ENCODE measurements at regions not wholly inside any gene's neighbourhood (a gene's known extent, or its start where the extent isn't known, plus 50 kb on each side); places are given as distances from the start of the nearest gene placed in this dataset.

DNA sequence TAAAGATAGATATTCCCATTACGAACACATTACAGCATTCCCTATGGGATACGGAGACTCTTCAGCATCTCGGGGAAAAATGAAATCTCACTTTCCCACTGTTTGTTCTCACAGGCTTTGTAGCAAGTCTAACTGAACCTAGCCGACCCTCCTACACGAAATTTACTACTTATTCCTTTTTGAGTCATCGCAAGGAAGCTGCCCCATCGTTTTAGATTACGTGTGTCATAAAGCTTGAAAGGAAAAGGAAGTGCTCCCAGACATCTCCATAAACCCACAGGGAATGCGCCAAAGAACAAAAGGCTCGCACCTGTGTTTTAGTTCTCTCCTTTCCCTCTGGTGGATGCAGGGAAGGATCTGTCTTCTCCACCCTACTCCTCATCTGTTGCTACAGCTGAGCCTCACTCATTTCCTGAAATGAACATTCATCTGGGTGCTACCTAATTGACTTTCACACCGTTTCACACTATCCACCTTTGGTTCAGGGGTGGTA is 76.2 kb upstream of the STK39 start:
- TF ChIP-seq EZH2 (IDR thresholded peaks at IDR 0.05; ENCODE audit: insufficient read depth, low read length) = no peak
- TF ChIP-seq, protein P1, sequence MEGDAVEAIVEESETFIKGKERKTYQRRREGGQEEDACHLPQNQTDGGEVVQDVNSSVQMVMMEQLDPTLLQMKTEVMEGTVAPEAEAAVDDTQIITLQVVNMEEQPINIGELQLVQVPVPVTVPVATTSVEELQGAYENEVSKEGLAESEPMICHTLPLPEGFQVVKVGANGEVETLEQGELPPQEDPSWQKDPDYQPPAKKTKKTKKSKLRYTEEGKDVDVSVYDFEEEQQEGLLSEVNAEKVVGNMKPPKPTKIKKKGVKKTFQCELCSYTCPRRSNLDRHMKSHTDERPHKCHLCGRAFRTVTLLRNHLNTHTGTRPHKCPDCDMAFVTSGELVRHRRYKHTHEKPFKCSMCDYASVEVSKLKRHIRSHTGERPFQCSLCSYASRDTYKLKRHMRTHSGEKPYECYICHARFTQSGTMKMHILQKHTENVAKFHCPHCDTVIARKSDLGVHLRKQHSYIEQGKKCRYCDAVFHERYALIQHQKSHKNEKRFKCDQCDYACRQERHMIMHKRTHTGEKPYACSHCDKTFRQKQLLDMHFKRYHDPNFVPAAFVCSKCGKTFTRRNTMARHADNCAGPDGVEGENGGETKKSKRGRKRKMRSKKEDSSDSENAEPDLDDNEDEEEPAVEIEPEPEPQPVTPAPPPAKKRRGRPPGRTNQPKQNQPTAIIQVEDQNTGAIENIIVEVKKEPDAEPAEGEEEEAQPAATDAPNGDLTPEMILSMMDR (IDR thresholded peaks at IDR 0.05; ENCODE audit: insufficient read depth, low read depth, low read length) = no peak
- Histone ChIP-seq H3K9ac (ENCODE audit: low read length) (no peak overlapping the region), H2AFZ (ENCODE audit: low read depth, low read length) (no peak overlapping the region), H3K4me1 (ENCODE audit: insufficient read depth, low read length) (no peaks in the 10 kb centered on the region), H3K4me2 (ENCODE audit: low read length) (peak overlapping the region; percentile 22), H3K27ac (ENCODE audit: low read depth, low read length) (no peak overlapping the region), H4K20me1 (ENCODE audit: insufficient read depth, low read length) (no peaks in the 10 kb centered on the region), H3K4me3 (ENCODE audit: insufficient read depth, low read depth, low read length) (no peak overlapping the region), H3K9me3 (ENCODE audit: insufficient read depth, low read depth, low read length) (no peaks in the 10 kb centered on the region), H3K27me3 (ENCODE audit: insufficient read depth, low read length) (no peaks in the 10 kb centered on the region), H3K36me3 (ENCODE audit: insufficient read depth, low read length) (no peaks in the 10 kb centered on the region), H3K79me2 (ENCODE audit: insufficient read depth, low read length) (no peaks in the 10 kb centered on the region)
- no peak overlapping the region for H3K27ac Mint-ChIP-seq (ENCODE audit: unreplicated experiment)
- H3K4me1 Mint-ChIP-seq (ENCODE audit: low read depth, unreplicated experiment) = no peaks in the 10 kb centered on the region
- peaks cover 2% of the 10 kb centered on the region for H3K9me3 Mint-ChIP-seq (ENCODE audit: unreplicated experiment)
- H3K27me3 Mint-ChIP-seq (ENCODE audit: low read depth, unreplicated experiment) = no peaks in the 10 kb centered on the region
- DNase-seq (ENCODE audit: low read depth) = no peak
- H3K4me3 Mint-ChIP-seq (ENCODE audit: unreplicated experiment) = no peak overlapping the region
- FAIRE-seq = no peak
- no peaks in the 10 kb centered on the region for H3K36me3 Mint-ChIP-seq (ENCODE audit: low read depth, unreplicated experiment)

GRCh38 chr2:168326572-168326971 is 79.2 kb upstream of the STK39 start:
- H3K4me1 Mint-ChIP-seq (ENCODE audit: low read depth, unreplicated experiment) = no peaks in the 10 kb centered on the region
- peaks cover 11% of the 10 kb centered on the region for H3K9me3 Mint-ChIP-seq (ENCODE audit: unreplicated experiment)
- no peaks in the 10 kb centered on the region for H3K27me3 Mint-ChIP-seq (ENCODE audit: low read depth, unreplicated experiment)
- H3K9ac ChIP-seq (ENCODE audit: low read length) = no peak overlapping the region
- FAIRE-seq = no peak
- no peak overlapping the region for H3K27ac ChIP-seq (ENCODE audit: low read depth, low read length)
- no peaks in the 10 kb centered on the region for H3K36me3 ChIP-seq (ENCODE audit: insufficient read depth, low read length)
- no peak overlapping the region for H3K4me3 ChIP-seq (ENCODE audit: insufficient read depth, low read depth, low read length)
- no peaks in the 10 kb centered on the region for H3K4me1 ChIP-seq (ENCODE audit: insufficient read depth, low read length)
- H3K9me3 ChIP-seq (ENCODE audit: insufficient read depth, low read depth, low read length) = no peaks in the 10 kb centered on the region
- H4K20me1 ChIP-seq (ENCODE audit: insufficient read depth, low read length) = no peaks in the 10 kb centered on the region
- H3K4me3 Mint-ChIP-seq (ENCODE audit: unreplicated experiment) = no peak overlapping the region
- TF ChIP-seq, protein P1 (IDR thresholded peaks at IDR 0.05; ENCODE audit: insufficient read depth, low read depth, low read length) = no peak
- TF ChIP-seq EZH2 (IDR thresholded peaks at IDR 0.05; ENCODE audit: insufficient read depth, low read length) = no peak
- DNase-seq (ENCODE audit: low read depth) = no peak
- H3K27me3 ChIP-seq (ENCODE audit: insufficient read depth, low read length) = no peaks in the 10 kb centered on the region
- no peaks in the 10 kb centered on the region for H3K36me3 Mint-ChIP-seq (ENCODE audit: low read depth, unreplicated experiment)
- H3K4me2 ChIP-seq (ENCODE audit: low read length) = no peak overlapping the region
- H2AFZ ChIP-seq (ENCODE audit: low read depth, low read length) = no peak overlapping the region
- H3K27ac Mint-ChIP-seq (ENCODE audit: unreplicated experiment) = no peak overlapping the region
- H3K79me2 ChIP-seq (ENCODE audit: insufficient read depth, low read length) = no peaks in the 10 kb centered on the region

- FAIRE-seq = no peak
- no peak for TF ChIP-seq EZH2 (IDR thresholded peaks at IDR 0.05; ENCODE audit: insufficient read depth, low read length)
- TF ChIP-seq, protein P1 (IDR thresholded peaks at IDR 0.05; ENCODE audit: insufficient read depth, low read depth, low read length) = no peak
These were observed 79.9 kb upstream of the STK39 start for GRCh38 chr2:168327328-168327727.

More at GRCh38 chr2:168327328-168327727, 79.9 kb upstream of the STK39 start:
- no peaks in the 10 kb centered on the region for H3K4me1 Mint-ChIP-seq (ENCODE audit: low read depth, unreplicated experiment)
- no peak overlapping the region for H2AFZ ChIP-seq (ENCODE audit: low read depth, low read length)
- H3K4me3 ChIP-seq (ENCODE audit: insufficient read depth, low read depth, low read length) = no peak overlapping the region
- H3K27me3 Mint-ChIP-seq (ENCODE audit: low read depth, unreplicated experiment) = no peaks in the 10 kb centered on the region
- no peaks in the 10 kb centered on the region for H4K20me1 ChIP-seq (ENCODE audit: insufficient read depth, low read length)
- H3K9ac ChIP-seq (ENCODE audit: low read length) = no peak overlapping the region
- H3K9me3 Mint-ChIP-seq (ENCODE audit: unreplicated experiment) = peaks cover 15% of the 10 kb centered on the region
- H3K27ac Mint-ChIP-seq (ENCODE audit: unreplicated experiment) = no peak overlapping the region
- no peaks in the 10 kb centered on the region for H3K4me1 ChIP-seq (ENCODE audit: insufficient read depth, low read length)
- H3K36me3 Mint-ChIP-seq (ENCODE audit: low read depth, unreplicated experiment) = no peaks in the 10 kb centered on the region
- no peaks in the 10 kb centered on the region for H3K36me3 ChIP-seq (ENCODE audit: insufficient read depth, low read length)
- no peaks in the 10 kb centered on the region for H3K79me2 ChIP-seq (ENCODE audit: insufficient read depth, low read length)
- H3K27ac ChIP-seq (ENCODE audit: low read depth, low read length) = no peak overlapping the region
- H3K4me3 Mint-ChIP-seq (ENCODE audit: unreplicated experiment) = no peak overlapping the region
- H3K9me3 ChIP-seq (ENCODE audit: insufficient read depth, low read depth, low read length) = no peaks in the 10 kb centered on the region
- no peak for DNase-seq (ENCODE audit: low read depth)
- no peaks in the 10 kb centered on the region for H3K27me3 ChIP-seq (ENCODE audit: insufficient read depth, low read length)
- H3K4me2 ChIP-seq (ENCODE audit: low read length) = no peak overlapping the region

Measured in astrocyte (in vitro differentiated cells and primary cell).